ENCODE measurements at regions not wholly inside any gene's neighbourhood (a gene's known extent, or its start where the extent isn't known, plus 50 kb on each side); places are given as distances from the start of the nearest gene placed in this dataset.

DNA sequence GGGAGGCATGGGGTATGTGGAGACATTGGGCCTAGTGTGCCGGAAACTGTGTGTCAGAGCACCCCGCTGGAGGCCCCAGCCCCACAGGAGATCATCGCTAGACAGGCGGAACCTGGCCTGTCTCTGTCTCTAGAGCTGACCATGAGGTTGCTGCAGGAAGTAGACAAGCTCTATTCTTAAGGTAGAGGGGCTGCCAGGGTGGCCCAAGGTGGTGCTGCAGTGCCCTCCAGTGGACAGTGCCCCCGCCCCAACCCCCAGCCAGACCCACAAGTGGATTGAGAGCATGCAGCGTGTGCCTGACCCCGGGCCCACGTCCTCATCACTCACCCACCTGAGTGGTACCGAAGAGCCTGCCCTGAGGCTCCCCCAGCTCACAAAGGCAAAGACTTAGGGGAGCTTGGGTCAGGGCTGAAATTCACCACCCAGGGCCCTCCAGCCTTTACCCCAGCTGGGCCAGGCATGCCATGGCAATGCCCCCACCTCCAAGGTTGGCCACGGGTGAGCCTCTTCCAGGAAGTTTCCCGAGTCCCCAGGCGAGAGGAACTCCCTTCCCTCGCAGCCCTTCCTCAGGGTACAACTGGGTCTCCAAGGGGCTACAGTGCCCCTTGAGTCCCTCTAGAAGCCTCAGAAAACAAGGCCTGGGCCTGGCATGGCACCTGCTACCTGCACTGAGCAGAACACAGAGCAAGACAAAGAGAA is 155.0 kb downstream of the TTC32 start:
- DNase-seq: no peak

- DNase-seq: no peak
These were observed 155.6 kb downstream of the TTC32 start for GRCh38 chr2:19746137-19746600.

GRCh38 chr2:19745318-19746136 is 156.3 kb downstream of the TTC32 start:
- DNase-seq: no peak

- DNase-seq: no peak
These were observed 157.2 kb downstream of the TTC32 start for GRCh38 chr2:19744456-19745199.

GRCh38 chr2:19743641-19744040 is 158.1 kb downstream of the TTC32 start:
- DNase-seq: no peak

- no peak for DNase-seq
These were observed 158.9 kb downstream of the TTC32 start for GRCh38 chr2:19742872-19743271.

- no peak for DNase-seq
These were observed 162.5 kb downstream of the TTC32 start for GRCh38 chr2:19739256-19739655.

DNA sequence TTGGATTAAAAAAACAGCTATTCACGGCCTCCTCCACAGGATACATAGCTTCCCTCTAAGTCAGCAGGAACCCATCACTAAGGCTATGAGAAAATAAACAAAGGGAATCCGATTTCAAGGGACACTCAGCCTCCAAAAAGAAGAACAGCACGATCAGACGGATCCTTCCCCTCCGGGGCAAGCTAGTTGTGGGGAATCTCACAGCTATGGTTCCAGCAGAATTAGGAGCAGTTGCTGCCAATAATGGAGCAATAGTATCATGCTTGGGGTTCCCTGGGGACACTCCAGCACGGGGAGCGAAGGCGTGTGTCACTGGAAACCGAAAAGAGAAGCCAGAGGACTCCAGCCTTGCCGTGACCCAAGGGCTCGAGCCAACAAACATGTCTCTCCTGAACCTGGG is 163.1 kb downstream of the TTC32 start:
- no peak for DNase-seq

GRCh38 chr2:19736191-19736831 is 165.5 kb downstream of the TTC32 start:
- no peak for DNase-seq

- DNase-seq: no peak
These were observed 167.8 kb downstream of the TTC32 start for GRCh38 chr2:19733951-19734425.

GRCh38 chr2:19733390-19733789 is 168.4 kb downstream of the TTC32 start:
- DNase-seq: no peak

- no peak for DNase-seq
These were observed 169.5 kb downstream of the TTC32 start for GRCh38 chr2:19732255-19732654.

DNA sequence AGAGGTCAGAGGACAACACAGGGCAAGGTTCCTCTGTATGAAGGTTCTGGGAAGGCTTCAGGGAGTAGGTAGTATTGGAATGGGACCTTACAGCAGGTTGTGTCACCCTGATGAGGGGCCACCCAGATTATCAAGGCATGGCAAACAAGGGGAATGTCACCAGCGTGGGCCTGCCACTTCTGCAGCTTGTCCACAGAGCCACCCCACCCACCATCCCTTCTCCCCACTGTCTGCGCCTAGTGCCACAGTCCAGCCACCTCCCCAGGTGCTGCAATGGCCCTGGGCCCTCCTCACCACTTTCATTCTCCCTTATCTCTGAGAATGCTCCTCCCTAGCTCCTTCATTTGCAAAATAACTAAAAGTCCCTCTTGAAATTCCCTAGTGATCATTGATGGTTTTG is 170.3 kb downstream of the TTC32 start:
- no peak for DNase-seq

DNA sequence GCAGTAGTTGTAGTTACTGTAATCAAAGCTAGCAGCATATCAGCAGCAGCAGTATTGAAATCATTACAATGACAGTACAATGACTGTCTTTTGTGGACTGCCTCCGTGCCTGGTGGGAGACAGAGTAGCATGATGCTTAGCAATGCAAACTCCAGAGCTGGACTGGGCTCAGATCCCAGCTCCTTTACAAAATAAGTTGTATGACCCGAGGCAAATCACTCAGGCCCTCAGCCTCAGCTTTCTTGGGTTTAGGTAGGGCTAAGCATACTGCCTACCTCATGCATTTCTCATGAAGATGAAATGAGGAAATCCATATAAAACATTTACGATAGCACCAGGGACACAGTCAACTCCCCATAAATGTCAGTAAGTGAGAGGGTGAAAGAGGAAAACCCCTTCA is 170.7 kb downstream of the TTC32 start:
- no peak for DNase-seq

- DNase-seq: no peak
These were observed 173.7 kb downstream of the TTC32 start for GRCh38 chr2:19728125-19728524.

DNA sequence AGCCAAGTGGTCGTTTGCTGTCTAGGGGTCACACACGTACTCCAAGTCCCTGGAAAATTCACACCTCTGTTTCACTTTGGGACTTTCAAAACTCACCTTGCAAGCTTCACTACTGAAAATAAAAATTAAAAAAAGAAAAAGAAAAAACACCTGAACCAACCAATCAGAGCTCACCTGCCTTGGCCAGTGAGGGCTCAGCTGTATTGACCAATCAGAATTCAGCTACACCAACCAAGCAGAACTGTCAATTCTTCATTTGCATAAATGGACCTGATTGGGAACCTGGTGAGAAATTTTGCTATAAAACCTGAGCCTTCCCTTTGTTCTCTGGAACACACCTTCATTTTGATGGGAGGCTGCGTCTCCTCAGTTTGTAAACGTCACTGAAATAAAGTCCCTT is 176.4 kb downstream of the TTC32 start:
- DNase-seq: no peak

DNA sequence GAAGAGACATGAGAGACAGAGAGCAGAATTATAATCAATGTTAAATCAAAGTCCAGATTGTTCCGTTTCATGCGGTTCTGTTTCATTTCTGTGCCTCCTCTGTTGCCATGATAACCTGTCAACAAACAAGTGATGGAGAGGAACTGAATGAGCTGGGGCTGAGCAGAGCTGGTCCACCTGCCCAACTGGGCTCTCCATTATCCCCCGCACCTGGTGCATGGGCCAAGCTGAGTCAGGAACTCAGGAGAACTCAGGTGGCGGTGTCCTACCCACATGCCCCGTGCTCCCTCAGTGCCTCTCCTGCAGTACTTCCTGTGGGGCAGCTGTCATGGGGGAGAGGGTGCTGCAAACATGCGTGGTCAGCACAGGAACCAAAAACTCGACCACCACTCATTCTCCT is 178.8 kb downstream of the TTC32 start:
- no peak for DNase-seq

- peak; percentile 23 for DNase-seq
These were observed 179.2 kb downstream of the TTC32 start for GRCh38 chr2:19722531-19722971.

GRCh38 chr2:19720306-19720705 is 181.5 kb downstream of the TTC32 start:
- DNase-seq: no peak

DNA sequence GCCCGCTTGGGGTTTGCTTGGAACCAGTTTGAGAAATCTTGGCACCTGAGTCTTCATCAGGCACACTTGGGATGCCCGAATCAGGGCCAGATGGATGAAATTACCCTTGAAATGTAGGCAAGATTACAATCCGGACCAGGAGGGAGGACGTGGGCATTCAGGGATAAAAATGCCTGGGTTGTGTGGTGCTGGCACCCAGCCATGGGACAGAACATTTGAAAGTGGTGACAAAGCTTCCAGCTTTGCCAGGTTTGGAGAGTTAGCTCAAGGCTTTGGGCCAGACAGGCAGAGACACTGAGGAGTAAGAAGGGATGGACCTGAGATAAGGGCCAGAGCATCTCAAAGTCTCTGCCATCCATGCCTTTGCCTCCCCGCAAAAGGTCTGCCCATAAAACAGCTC is 182.2 kb downstream of the TTC32 start:
- no peak for DNase-seq

DNA sequence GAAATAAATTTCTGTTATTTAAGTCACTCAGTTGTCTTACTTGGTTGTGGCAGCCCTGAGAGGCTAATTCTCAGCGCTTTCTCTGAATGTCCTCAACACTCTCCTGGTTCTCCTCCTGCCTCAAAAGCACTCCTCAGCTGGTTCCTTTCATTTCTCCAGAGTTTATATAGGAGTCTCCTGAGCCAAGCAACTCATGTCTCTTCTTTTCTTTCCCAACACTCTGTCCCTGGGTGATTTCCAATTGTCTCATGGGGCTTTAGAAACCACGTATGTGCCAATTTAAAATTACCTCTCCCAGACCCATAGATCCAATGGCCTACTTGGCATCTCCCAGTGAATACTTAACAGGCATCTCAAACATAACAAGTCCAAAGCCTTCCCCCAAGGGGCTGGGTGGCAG is 184.3 kb downstream of the TTC32 start:
- no peak for DNase-seq

GRCh38 chr2:19714926-19715325 is 186.9 kb downstream of the TTC32 start:
- no peak for DNase-seq

DNA sequence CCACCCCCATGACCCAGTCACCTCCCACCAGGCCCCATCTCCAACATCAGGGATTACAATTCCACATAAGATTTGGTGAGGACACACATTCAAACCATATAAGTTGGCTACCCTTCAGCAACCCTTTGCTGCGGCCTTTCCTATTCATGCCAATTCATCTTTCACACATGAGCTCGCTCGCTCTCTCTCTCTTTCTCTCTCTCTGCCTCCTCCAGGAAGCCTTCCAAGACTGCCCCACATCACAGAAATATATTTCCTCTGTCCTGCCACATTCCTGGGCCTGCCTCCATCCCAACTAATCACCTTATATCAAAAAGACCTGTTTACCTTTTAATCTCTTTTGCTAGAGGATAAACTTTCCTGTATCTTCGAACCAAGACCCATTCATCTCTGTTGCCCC is 188.9 kb downstream of the TTC32 start:
- DNase-seq: no peak
